Endodermal cell (in vitro differentiated cells): ENCODE measurements at regions not wholly inside any gene's neighbourhood (a gene's known extent, or its start where the extent isn't known, plus 50 kb on each side); places are given as distances from the start of the nearest gene placed in this dataset.

Source experiments
- DNase-seq: peaks from one replicate; pipeline ENCODE4 v3.0.0-alpha.2; 2017
- H3K27ac ChIP-seq: 2 replicates; pipeline ENCODE4 v1.5.1; 2013; ENCODE audit warnings: mild to moderate bottlenecking, low read depth, low read length, moderate library complexity
- H3K27me3 ChIP-seq: 2 replicates; pipeline ENCODE4 v1.6.1; 2013; ENCODE audit warnings: mild to moderate bottlenecking, low read length, moderate library complexity; ENCODE audit not compliant: insufficient read depth, control insufficient read depth, poor library complexity, severe bottlenecking
- H3K36me3 ChIP-seq: 2 replicates; pipeline ENCODE4 v1.7.0; 2013; ENCODE audit warnings: mild to moderate bottlenecking, low read length, moderate library complexity; ENCODE audit not compliant: control insufficient read depth, insufficient read depth
- H3K4me1 ChIP-seq: one replicate; pipeline ENCODE4 v1.7.0; 2013; ENCODE audit warnings: low read length; ENCODE audit not compliant: control insufficient read depth, insufficient read depth
- H3K4me3 ChIP-seq: 2 replicates; pipeline ENCODE4 v1.5.1; 2013; ENCODE audit warnings: mild to moderate bottlenecking, low read length, moderate library complexity
- H3K9ac ChIP-seq: 2 replicates; pipeline ENCODE4 v1.6.1; 2013; ENCODE audit warnings: mild to moderate bottlenecking, low read length, moderate library complexity; ENCODE audit not compliant: poor library complexity, severe bottlenecking; ENCODE audit errors: extremely low read depth
- H3K9me3 ChIP-seq: 2 replicates; pipeline ENCODE4 v1.6.1; 2013; ENCODE audit warnings: mild to moderate bottlenecking, low read length, moderate library complexity; ENCODE audit not compliant: control insufficient read depth
- H3K27ac Mint-ChIP-seq: 2 replicates; pipeline ENCODE4 v1.8.0; 2020; ENCODE audit warnings: mixed read lengths
- H3K27me3 Mint-ChIP-seq: 2 replicates; pipeline ENCODE4 v1.8.0; 2021; ENCODE audit warnings: mild to moderate bottlenecking, mixed read lengths; ENCODE audit not compliant: insufficient read depth
- H3K36me3 Mint-ChIP-seq: 2 replicates; pipeline ENCODE4 v1.8.0; 2020; ENCODE audit warnings: low read depth, mixed read lengths
- H3K4me1 Mint-ChIP-seq: 2 replicates; pipeline ENCODE4 v1.8.0; 2020; ENCODE audit warnings: mixed read lengths
- H3K4me3 Mint-ChIP-seq: 2 replicates; pipeline ENCODE4 v1.8.0; 2020; ENCODE audit warnings: mild to moderate bottlenecking, moderate library complexity, mixed read lengths
- H3K9me3 Mint-ChIP-seq: 2 replicates; pipeline ENCODE4 v1.8.0; 2020; ENCODE audit warnings: mild to moderate bottlenecking, mixed read lengths
- CTCF ChIP-seq: fragments of 200-600 bp; sonication (generic); conservative IDR thresholded peaks from 2 replicates; pipeline ENCODE4 v1.5.0; 2021; ENCODE audit warnings: antibody characterized with exemption, mild to moderate bottlenecking
- WGBS, 2 experiments: methylation state at CpG; one replicate each; pipeline versions ENCODE4 v1.1.5 to v1.1.7; 2013; ENCODE audit warnings: missing lambda C conversion rate in 2 of 2, mixed read lengths in 1 of 2; ENCODE audit not compliant: insufficient coverage in 1 of 2, insufficient read length in 1 of 2; 5-methylcytosine and 5-hydroxymethylcytosine counted together

- TF ChIP-seq CTCF = no peak
- Mint-ChIP-seq H3K27me3 (peaks cover 2% of the 10 kb centered on the region), H3K9me3 (no peaks in the 10 kb centered on the region), H3K36me3 (no peaks in the 10 kb centered on the region), H3K4me3 (no peak overlapping the region), H3K27ac (no peak overlapping the region), H3K4me1 (peaks cover 6% of the 10 kb centered on the region)
- Histone ChIP-seq H3K27me3 (no peaks in the 10 kb centered on the region), H3K36me3 (no peaks in the 10 kb centered on the region), H3K4me3 (no peak overlapping the region), H3K4me1 (no peaks in the 10 kb centered on the region), H3K9ac (no peak overlapping the region), H3K27ac (no peak overlapping the region), H3K9me3 (no peaks in the 10 kb centered on the region)
- WGBS, 2 experiments = 86 to 93% methylated on average over 3 of the region's 3 CpGs
- DNase-seq = no peak
Observed at GRCh38 chr7:121774563-121774962, 98.4 kb upstream of the PTPRZ1 start.

- Histone ChIP-seq H3K4me1 (peaks cover 7% of the 10 kb centered on the region), H3K36me3 (no peaks in the 10 kb centered on the region), H3K4me3 (no peak overlapping the region), H3K27me3 (no peaks in the 10 kb centered on the region), H3K9me3 (no peaks in the 10 kb centered on the region), H3K27ac (no peak overlapping the region), H3K9ac (no peak overlapping the region)
- peaks cover 20% of the 10 kb centered on the region for H3K4me1 Mint-ChIP-seq
- peaks cover 4% of the 10 kb centered on the region for H3K9me3 Mint-ChIP-seq
- 100% methylated on average over 1 of the region's 1 CpG; no CpG with 5 or more reads in 1 of the 2 experiments for WGBS, 2 experiments
- no peaks in the 10 kb centered on the region for H3K27me3 Mint-ChIP-seq
- DNase-seq = no peak
- no peak for TF ChIP-seq CTCF
- no peak overlapping the region for H3K4me3 Mint-ChIP-seq
- H3K36me3 Mint-ChIP-seq = no peaks in the 10 kb centered on the region
- no peak overlapping the region for H3K27ac Mint-ChIP-seq
Observed at GRCh38 chr7:121766676-121767075, 106.3 kb upstream of the PTPRZ1 start.

- Mint-ChIP-seq H3K4me1 (no peaks in the 10 kb centered on the region), H3K9me3 (peaks cover 4% of the 10 kb centered on the region), H3K4me3 (no peak overlapping the region), H3K27me3 (no peaks in the 10 kb centered on the region), H3K36me3 (no peaks in the 10 kb centered on the region), H3K27ac (no peak overlapping the region)
- 88% methylated on average over 1 of the region's 1 CpG; no CpG with 5 or more reads in 1 of the 2 experiments for WGBS, 2 experiments
- Histone ChIP-seq H3K9me3 (no peaks in the 10 kb centered on the region), H3K4me1 (no peaks in the 10 kb centered on the region), H3K27me3 (no peaks in the 10 kb centered on the region), H3K4me3 (no peak overlapping the region), H3K36me3 (no peaks in the 10 kb centered on the region), H3K27ac (no peak overlapping the region), H3K9ac (no peak overlapping the region)
- no peak for TF ChIP-seq CTCF
- no peak for DNase-seq
Observed at GRCh38 chr7:121761399-121761798, 111.6 kb upstream of the PTPRZ1 start.
